ENCODE measurements at regions not wholly inside any gene's neighbourhood (a gene's known extent, or its start where the extent isn't known, plus 50 kb on each side); places are given as distances from the start of the nearest gene placed in this dataset.

DNA sequence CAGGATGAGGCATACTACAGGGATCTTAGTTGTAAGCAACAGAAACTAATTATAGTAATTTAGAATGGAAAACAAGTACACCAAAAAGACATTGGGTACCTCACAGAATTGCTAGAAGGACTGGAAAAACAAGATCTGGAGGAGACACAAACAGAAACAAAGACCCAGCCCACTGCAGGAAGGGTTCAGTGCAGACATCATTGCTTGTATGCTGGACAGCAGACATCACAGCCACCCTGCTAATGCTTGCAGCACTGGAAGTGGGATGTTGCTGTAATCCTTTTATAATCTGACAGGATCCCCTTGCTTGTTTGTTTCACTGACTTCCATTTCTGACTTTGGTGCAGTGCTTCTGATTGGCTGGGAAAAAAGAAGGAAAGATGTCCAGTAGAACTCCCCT lies 111.4 kb upstream of the ZNF678 start:
- in situ Hi-C loops (cut with HindIII; ENCODE audit: low sequenced_read_pairs) = no loop called here
- no peak for DNase-seq (ENCODE audit: low spot score)

DNA sequence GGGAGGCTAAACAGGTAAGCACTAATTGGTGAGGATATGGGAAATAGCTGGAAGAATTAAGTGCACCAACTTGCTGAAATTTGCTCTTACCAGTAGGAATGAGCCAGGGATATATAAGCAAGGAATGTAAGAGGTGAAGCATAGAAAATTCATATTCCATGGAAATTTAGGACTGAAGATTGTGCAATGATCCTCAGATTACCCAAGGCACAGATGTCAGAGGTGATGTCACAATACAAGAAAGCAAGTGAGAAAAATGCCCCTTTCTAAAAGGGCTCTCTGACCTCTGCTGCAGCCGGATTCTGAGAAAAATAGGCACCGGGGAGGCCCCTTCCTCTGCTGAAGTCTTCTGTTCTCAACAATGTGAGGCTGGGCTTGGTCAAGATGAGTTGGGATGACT lies 112.3 kb upstream of the ZNF678 start:
- DNase-seq (ENCODE audit: low spot score) = no peak
- in situ Hi-C loops (cut with HindIII; ENCODE audit: low sequenced_read_pairs) = no loop called here

GRCh38 chr1:227450489-227450888 lies 112.9 kb upstream of the ZNF678 start:
- DNase-seq (ENCODE audit: low spot score) = no peak
- in situ Hi-C loops (cut with HindIII; ENCODE audit: low sequenced_read_pairs) = no loop called here

DNA sequence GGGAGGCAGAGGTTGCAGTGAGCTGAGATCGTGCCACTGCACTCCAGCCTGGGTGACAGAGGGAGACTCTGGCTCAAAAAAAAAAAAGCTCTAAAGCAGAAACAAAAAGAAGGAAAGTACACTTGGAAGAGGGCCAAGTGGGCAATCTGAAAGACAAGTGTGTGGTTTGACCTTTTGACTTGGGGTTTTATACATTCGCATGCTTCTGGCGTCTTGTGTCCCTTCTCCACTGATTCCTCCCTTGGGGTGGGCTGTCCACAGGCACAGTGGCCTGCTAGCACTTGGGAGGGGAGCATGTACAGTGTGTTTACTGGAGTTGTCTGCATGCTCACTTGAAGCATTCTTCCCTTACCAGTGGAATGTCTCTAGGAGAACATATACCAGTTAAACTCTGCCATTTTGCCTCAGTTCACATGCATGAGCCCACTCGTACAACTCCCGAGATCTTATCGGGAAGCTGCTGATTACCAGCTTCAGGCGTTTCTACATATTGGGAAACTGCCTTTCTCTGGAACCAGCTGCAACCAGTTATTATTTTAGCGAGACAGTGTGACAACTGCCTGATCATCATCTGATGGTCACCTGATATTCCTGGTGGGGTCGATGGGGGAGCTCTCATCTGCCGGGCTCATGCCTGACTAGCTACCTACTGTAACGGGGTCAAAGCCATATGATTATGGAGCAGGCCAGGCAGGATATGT lies 113.5 kb upstream of the ZNF678 start:
- no peak for DNase-seq (ENCODE audit: low spot score)
- in situ Hi-C loops (cut with HindIII; ENCODE audit: low sequenced_read_pairs) = no loop called here

DNA sequence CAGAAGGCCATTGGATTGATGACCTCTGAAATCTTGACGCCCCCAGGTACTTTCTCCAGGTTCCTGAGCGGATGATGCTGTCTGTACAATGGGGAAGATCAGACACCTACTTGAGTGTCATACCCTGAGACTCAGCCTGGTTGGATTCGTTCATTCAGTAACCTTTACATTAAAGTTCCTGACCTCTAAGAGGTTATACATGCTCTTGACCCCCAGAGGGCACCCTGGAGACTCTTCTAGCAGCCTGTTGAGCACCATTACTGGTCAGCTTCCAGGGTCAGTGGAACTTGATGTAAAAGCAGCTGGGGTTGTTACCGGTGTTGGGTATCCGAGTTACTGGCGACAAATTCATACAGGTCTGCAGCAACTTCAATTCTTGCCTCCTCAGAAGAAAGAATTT lies 114.3 kb upstream of the ZNF678 start:
- in situ Hi-C loops (cut with HindIII; ENCODE audit: low sequenced_read_pairs) = no loop called here
- peak; percentile 11 for DNase-seq (ENCODE audit: low spot score)

DNA sequence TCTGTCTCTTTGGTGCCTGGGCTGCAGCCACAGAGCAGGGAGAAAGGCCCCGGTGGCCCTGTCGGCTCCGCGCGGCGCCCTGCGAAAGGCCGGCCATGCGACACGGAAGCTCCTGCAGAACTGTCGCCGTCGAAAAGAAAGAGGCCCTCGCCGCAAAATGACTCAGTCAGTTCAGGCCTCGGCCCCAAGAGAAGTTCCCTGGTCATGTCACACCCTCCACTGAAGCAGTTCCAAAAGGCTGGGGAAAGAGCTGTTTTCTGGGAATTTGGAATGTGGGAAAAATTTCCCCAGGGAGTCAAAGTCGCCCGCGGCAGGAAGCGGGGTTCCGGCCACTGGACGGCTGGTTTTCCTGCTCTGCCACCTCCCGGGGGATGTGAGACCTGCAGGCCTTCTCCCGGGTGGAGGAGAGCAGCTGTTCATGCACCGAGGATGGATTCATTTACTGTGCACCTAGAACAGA lies 115.8 kb upstream of the ZNF678 start:
- DNase-seq (ENCODE audit: low spot score) = no peak

GRCh38 chr1:227445746-227446145 lies 117.6 kb upstream of the ZNF678 start:
- in situ Hi-C loops (cut with HindIII; ENCODE audit: low sequenced_read_pairs) = no loop called here
- DNase-seq (ENCODE audit: low spot score) = no peak

More for the DNA sequence above, 115.8 kb upstream of the ZNF678 start:
- in situ Hi-C loops (cut with HindIII; ENCODE audit: low sequenced_read_pairs) = no loop called here

DNA sequence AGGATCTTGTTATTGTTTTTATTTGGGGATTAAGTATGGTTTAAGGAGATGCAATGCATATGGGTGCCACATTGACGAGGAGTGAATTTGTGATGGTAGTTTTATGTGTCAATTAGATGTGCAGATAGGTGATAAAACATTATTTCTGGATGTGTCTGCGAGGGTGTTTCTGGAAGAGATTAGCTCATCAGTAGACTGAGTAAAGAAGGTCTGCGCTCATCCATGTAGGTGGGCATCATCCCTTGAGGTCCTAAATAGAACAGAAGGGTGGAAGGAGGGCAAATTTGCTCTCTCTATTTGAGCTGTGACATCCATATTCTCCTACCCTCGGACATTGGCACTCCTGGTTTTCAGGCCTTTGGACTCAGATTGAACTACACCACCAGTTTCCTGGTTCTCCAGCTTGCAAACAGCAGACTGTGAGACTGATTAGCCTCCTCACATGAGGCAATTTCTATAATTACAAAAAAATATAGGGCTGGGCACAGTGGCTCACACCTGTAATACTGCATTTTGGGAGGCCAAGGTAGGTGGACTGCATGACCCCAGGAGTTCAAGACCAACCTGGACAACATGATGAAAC lies 118.2 kb upstream of the ZNF678 start:
- no peak for DNase-seq (ENCODE audit: low spot score)
- in situ Hi-C loops (cut with HindIII; ENCODE audit: low sequenced_read_pairs) = no loop called here

GRCh38 chr1:227440182-227440581 lies 121.9 kb upstream of the CDC42BPA start:
- no peak for DNase-seq (ENCODE audit: low spot score)
- in situ Hi-C loops (cut with HindIII; ENCODE audit: low sequenced_read_pairs) = no loop called here

DNA sequence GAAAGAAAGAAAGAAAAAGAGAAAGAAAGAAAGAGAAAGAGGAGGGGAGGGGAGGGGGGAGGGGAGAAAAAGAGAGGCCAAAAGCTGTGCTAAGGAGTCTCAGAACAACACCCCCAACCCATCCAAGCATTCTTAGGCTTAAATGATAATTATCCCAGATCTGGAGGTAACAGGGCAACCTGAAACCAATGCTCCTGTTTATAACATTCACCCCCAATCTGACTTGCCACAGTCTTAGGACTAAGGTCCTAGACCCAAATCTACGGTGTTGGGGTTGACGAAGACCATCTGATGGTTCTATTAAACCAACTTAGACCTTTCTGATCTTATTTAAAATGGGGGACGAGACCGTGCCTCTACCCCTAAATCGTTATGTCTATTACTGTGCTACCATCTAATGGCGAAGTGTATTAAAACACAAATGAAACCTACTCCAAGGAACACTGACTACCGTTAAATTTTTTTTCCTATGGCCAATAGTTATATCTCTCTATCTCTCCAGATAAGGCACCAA lies 119.3 kb upstream of the CDC42BPA start:
- in situ Hi-C loops (cut with HindIII; ENCODE audit: low sequenced_read_pairs) = no loop called here
- peak; percentile 57 for DNase-seq (ENCODE audit: low spot score)

GRCh38 chr1:227434808-227435444 lies 116.6 kb upstream of the CDC42BPA start:
- DNase-seq (ENCODE audit: low spot score) = no peak
- in situ Hi-C loops (cut with HindIII; ENCODE audit: low sequenced_read_pairs) = no loop called here

- in situ Hi-C loops (cut with HindIII; ENCODE audit: low sequenced_read_pairs) = no loop called here
- no peak for DNase-seq (ENCODE audit: low spot score)
These were observed 115.5 kb upstream of the CDC42BPA start for GRCh38 chr1:227433663-227434341.

GRCh38 chr1:227432981-227433380 lies 114.7 kb upstream of the CDC42BPA start:
- no peak for DNase-seq (ENCODE audit: low spot score)
- in situ Hi-C loops (cut with HindIII; ENCODE audit: low sequenced_read_pairs) = no loop called here

GRCh38 chr1:227432181-227432535 lies 113.9 kb upstream of the CDC42BPA start:
- in situ Hi-C loops (cut with HindIII; ENCODE audit: low sequenced_read_pairs) = no loop called here

DNA sequence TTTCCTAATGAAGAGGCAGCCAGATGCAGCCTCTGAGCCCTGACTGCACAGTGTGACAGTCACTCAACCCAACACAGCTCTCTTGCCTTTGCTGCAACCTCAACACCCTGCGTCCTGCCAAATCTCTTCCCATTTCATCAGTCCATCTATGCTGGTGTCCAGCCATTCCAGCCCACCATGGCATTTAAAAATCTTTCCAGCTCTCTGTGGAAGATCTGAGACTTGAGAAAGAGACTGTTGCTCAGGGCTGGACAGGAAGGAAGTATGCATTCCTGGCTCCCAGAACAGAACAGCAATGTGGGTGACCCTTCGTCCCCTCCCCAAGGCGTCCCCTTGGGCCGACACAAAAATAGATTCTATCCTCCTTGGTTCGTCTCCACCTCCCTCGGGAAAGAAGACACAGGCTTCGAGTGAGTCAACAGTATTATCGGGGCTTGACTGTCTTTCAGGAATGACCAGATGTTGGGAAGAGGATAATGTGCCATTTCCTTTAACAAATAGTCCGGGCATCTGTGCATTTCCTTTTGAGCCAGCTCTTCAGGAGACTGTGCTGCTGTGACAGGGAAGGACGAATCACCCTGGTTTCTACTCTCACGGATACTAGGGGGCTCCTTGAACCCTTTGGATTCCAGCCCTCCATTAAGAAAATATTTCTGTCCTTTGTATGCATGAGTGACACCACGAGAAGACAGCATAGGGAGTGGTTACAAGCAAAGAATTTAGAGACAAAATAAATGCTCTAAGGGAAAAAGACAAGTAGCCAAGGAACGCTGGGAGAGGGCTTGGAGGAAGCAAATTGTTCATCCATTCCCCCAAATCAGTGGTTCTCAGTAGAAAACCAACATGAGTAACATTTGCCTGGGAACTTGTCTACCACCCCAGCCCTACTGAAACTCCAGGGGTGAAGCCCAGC lies 111.4 kb upstream of the CDC42BPA start:
- in situ Hi-C loops (cut with HindIII; ENCODE audit: low sequenced_read_pairs) = no loop called here
- no peak for DNase-seq (ENCODE audit: low spot score)

More at GRCh38 chr1:227432181-227432535, 113.9 kb upstream of the CDC42BPA start:
- no peak for DNase-seq (ENCODE audit: low spot score)

DNA sequence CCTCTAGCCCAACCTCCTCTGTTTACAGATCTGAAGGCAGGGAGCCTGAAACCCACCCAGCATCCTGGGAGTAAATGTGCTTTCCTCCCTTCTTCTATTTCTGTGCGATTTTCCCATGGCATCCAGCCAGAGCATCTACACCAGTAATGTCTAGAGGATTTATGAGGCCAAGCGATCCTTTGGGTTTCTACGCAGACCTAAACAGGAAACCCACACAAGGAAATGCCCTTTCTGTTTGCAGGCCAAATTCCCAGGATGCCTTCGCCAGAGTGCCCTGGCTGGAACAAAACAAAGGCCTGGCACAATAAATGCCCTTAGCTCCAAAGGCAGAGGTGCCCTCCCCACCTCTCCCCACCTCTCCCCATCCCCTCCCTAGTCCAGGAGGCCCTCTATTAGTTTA lies 110.5 kb upstream of the CDC42BPA start:
- DNase-seq (ENCODE audit: low spot score) = no peak
- in situ Hi-C loops (cut with HindIII; ENCODE audit: low sequenced_read_pairs) = no loop called here

DNA sequence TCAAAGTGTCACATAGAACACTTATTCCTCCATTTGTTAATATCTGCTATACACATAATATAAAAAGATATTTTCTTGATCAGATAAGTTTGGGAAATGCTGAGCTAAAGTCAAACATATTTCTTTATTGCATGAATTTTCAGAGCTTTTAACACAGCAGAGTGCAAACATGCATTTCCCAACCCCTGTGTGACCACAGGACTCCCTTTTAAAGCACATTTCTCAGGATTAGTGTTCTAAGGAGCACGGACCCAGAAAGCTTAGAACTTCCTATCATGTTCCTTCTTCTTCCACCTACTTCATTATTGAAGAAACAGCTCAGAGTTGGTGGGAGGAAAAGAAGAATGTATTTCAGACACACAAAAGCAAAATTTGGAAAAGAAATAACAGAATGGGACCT lies 109.1 kb upstream of the CDC42BPA start:
- DNase-seq (ENCODE audit: low spot score) = no peak
- in situ Hi-C loops (cut with HindIII; ENCODE audit: low sequenced_read_pairs) = no loop called here

DNA sequence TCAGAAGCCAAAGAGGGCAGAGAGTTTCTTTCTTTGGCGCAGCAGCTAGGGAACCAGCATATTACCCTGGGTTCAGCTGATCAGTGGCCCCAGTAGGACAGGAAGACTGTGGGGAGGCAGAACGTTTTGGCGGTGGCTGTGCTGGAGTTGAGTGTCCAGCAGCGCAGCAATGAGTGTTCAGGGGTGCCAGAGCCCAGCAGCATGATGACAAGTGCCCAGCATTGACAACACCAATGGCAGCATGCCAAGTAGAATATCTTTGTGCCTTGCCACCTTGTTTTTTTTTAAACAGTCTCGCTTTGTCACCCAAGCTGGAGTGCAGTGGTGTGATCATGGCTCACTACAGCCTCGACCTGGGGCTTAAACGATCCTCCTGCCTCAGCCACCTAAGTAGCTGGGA lies 106.7 kb upstream of the CDC42BPA start:
- in situ Hi-C loops (cut with HindIII; ENCODE audit: low sequenced_read_pairs) = no loop called here
- no peak for DNase-seq (ENCODE audit: low spot score)

DNA sequence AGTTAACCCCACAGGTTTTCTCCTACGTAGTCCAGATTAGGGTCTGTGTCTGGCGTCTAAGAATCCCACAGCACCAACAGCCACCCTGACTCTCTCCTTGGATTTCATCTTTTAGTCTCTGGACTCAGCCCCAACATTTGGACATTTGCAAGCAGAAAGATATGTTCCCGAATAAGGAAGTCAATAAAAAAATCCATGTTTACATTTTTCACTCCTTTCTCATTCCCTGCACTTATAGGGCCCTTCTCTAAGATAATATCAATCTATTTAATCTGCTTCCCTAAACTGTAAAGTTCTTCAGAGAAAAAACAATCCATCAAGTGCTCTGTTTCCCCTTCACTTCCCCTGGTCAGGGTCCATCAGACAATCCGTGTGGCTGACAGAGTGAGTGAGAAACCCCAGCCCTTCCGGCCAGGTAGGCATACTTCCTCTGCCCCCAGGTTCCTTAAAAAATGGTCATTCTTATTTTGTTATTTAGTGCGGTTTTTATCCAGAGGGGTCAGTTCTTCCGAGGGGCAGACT lies 105.9 kb upstream of the CDC42BPA start:
- no peak for DNase-seq (ENCODE audit: low spot score)
- in situ Hi-C loops (cut with HindIII; ENCODE audit: low sequenced_read_pairs) = no loop called here

Data from G401 (cell line).